T1000 (cell line): ENCODE measurements at regions not wholly inside any gene's neighbourhood (a gene's known extent, or its start where the extent isn't known, plus 50 kb on each side); places are given as distances from the start of the nearest gene placed in this dataset.

Experiments used
- DNase-seq: peaks from one replicate; lab custom pipeline; 2025; ENCODE audit warnings: mixed read lengths; lab: John Stamatoyannopoulos, UW

DNA sequence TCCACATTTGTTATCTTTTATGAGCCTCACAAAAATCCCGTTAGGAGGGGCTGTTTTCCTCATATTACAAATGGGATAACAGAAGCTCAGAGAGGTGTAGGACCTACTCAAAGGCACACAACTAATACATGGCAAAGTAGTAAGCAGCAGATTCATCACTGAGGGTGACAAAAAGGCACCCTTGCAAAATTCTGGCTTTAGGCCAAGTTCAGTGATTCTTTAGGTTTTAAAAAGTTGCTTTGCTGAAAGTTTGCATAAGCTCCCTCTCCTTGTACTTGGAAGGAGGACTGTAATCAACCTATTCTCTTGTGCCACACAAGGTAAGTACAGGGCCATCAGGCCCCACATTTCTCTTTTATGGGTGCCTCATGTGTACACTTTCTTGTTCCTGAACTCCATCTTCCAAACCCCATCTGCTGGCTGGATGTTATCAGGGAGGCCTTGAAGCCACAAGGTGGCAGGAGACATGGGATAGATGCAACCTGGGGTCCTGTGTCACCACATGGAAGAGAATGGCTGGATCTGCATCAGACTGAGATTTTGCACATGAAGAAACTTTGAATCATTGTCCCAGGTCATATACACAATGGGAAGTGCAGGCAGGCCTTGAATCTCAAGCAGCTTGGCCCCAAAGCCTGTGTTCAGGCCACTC is 311.6 kb downstream of the MSX2 start:
- no peak for DNase-seq

GRCh38 chr5:175034924-175035323 is 310.5 kb downstream of the MSX2 start:
- DNase-seq = no peak

- no peak for DNase-seq
Measured at GRCh38 chr5:175032741-175033151, 308.4 kb downstream of the MSX2 start.

- no peak for DNase-seq
Measured at GRCh38 chr5:175032013-175032412, 307.6 kb downstream of the MSX2 start.

DNA sequence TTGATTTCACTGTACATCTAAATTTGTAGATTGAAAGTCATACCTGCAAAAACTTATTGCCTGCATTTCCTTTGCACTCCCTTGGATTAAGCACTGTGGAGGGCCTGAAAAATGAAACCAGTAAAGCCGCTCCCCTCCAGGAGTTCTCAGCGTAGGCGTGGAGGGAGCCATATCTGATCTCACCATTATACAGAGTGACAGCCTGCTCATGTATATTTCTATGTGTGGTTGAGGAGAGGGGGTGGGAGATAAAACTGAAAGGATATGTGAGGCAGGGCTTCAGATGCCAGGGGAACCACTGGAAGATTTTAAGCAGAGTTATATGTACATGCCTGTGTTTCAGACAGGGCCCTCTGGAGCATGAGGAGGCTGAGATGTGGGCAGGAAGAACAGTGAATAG is 303.0 kb downstream of the MSX2 start:
- no peak for DNase-seq

GRCh38 chr5:175025077-175025476 is 300.7 kb downstream of the MSX2 start:
- DNase-seq = no peak

GRCh38 chr5:175021841-175022625 is 297.7 kb downstream of the MSX2 start:
- no peak for DNase-seq

DNA sequence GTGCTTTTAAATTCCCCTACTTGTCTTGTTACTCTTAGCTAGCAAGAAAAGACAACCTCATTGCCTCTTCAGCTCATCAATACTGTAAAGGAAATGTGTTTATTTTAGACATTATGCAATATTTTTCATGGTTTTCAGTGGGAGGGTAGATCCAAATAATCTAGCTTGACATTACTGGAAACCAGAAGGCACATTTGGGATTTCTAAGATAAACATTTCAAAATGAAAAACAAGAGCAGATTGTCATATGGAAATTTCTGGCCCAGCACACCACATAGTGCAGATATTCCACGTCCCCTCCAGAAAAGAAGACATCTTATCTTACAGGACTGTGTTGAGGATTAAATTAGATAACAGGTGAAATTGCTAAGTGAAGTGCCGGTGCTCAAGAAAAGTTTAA is 296.9 kb downstream of the MSX2 start:
- DNase-seq = no peak

DNA sequence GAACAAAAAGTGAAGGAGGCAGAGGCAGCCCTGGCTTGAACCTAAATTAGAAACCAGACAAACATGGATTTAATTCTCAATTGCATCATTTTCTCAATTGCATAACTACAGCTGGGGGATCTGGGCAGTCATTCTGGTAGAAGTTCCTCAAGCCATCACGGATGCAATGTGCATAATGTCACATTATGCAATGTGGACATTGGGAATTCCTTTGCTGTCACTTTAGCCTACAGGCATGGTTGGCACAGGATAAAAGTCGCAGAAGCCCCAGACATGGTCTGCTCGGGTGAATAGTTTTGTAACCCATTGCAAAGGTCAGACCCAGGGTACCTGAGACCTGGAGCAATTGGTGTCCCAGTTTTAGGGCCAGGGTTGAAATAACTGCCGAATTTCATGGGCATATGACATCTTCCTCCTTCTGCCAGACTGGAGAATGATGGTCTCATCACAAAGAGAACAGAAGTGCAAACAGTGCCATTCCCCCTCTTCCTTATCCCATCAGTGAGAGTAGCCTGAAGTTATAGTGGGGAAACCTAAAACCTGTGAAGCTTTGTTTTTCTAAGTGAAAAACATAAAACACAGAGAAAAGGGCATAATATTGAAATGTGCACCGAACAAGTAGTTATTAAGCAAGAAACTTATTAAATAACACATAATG is 290.8 kb downstream of the MSX2 start:
- DNase-seq = no peak

- DNase-seq = no peak
Measured at GRCh38 chr5:175013251-175013650, 288.9 kb downstream of the MSX2 start.

DNA sequence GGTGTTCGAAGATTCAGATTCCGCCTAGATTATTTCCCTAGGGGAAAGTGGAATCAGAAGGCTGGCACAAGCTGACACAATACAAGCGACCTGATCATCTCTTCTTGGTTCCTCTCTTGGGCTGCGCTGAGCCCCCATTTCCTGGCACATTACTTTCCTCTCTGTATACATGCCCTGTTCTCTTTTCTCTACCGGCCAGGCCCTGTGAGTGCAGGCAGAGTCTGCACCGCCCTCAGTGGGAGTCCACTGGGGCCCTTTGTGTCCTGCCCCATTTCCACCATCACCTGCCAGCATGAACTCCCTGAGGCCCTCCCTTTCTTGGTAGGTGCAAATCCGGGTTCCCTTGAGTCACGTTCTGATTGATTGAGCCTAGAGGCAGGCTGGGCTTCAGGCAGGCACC is 287.9 kb downstream of the MSX2 start:
- no peak for DNase-seq

DNA sequence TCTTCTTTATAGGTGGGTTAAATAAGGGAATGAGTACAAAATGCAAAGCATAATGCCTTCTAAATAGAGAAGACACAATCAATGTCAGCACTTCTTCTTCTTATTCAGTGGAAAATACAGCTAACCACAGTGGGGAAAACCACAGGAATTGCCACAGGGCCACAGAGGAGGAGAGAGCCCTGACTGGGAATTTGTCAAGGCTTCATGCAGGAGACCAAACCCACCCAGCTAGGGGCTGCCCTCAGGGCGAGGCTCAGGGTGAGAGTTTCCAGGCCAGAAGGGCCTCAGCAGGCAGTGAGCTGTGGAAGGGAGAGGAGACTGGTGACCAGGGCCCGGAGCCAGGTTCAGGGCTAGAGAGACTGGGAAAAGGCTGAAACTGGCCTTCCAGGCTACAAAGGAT is 279.1 kb downstream of the MSX2 start:
- no peak for DNase-seq

DNA sequence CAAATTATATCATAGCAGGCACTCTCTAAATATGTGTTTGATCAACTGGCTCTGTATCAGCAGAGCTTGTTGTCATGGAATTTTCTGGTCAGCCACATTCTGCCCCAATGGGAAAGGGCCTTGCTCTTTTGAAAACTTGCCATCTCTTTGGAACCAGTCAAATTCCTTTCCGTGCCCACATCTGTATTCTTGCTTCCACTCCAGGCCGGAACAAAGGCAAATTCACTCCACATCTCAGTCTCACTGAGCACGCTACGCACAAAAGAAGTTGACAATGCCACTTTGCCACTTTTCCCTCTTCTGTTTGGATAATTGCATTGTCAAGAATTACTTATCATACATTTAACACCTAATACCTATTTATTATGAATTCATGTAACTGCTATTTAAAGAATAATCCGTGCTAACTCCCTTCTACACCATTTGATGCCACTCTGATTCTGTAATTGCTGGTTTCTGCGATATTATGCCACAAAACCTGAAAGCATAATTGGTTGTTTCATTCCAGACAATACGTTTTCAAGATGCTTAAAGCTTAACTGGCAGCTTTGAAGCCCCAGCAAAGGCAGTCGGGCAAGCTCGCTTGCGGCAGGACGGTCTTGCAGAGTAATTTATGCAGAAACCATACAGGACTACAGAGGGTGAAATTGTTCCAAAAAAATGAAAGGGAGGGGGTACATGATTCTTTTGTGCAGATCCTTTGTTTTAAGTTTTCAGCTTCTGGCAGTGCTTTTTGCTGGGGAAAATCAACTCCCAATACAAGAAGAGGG is 277.7 kb downstream of the MSX2 start:
- DNase-seq = no peak

DNA sequence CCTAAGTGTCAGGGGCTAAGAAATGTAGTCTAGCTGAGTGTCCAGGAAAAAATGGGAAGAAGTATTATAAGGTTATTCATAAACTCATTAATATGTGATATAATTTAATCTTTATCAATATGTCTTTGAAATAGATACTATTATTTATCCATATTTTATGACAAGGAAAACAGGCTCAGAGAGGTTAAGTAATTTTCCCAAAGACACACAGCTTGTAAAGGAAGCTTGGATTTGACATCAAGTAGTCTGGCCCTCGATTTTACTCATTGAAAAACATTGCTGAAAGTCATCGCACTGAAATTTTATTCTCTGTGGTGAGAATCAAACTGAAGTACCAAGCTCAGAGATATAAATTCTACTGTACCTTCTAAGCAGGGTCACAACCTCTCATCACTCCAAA is 276.9 kb downstream of the MSX2 start:
- no peak for DNase-seq

GRCh38 chr5:174999581-174999980 is 275.2 kb downstream of the MSX2 start:
- no peak for DNase-seq

- no peak for DNase-seq
Measured at GRCh38 chr5:174998131-174998730, 273.8 kb downstream of the MSX2 start.

GRCh38 chr5:174997688-174998087 is 273.3 kb downstream of the MSX2 start:
- no peak for DNase-seq

GRCh38 chr5:174996941-174997340 is 272.6 kb downstream of the MSX2 start:
- DNase-seq = no peak

DNA sequence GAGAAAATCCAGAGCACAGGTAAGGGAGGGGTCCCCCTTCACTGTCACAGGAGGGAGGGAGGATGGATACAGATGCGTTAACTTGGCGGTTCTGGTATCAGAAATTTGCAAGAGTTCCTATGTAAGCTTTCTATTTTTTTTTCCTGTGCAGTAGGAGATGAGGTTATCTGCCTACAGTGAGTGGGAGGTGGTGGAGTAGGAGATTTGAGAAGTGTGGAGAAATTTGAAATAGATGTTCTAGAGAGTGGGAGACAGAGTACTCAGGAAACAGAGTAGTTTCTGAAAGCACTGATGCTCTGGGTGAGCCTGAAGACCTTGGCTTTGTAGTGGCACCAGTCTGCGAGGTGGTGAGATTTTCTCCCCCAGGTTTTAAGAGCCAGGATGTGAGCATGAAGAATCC is 271.4 kb downstream of the MSX2 start:
- DNase-seq = no peak

DNA sequence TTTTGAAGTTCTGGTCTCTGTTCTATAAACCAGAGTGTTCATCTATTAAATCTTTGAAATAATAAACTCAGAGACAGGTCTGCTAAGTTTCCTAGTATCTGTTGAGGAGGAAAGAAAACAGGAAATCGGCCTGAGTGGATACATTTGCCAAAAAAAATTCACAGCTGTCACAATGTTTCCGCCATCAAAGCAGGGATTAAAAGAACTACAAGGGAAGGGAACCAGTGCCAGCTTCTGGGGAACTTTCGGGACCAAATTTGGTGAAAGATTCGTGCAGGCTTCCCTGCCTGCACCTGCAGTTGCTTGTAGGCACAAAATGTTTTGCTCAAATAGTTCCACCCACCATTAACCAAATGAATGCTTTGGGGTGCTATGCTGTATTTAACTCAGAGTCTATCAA is 267.5 kb downstream of the MSX2 start:
- DNase-seq = no peak

- DNase-seq = no peak
Measured at GRCh38 chr5:174990909-174991308, 266.5 kb downstream of the MSX2 start.

- no peak for DNase-seq
Measured at GRCh38 chr5:174987443-174988012, 263.1 kb downstream of the MSX2 start.
